DMS 273 (cell line): ENCODE measurements at regions not wholly inside any gene's neighbourhood (a gene's known extent, or its start where the extent isn't known, plus 50 kb on each side); places are given as distances from the start of the nearest gene placed in this dataset.

Experiments used
- DNase-seq: peaks from one replicate; lab custom pipeline; 2025; ENCODE audit not compliant: unreplicated experiment; lab: John Stamatoyannopoulos, UW

DNA sequence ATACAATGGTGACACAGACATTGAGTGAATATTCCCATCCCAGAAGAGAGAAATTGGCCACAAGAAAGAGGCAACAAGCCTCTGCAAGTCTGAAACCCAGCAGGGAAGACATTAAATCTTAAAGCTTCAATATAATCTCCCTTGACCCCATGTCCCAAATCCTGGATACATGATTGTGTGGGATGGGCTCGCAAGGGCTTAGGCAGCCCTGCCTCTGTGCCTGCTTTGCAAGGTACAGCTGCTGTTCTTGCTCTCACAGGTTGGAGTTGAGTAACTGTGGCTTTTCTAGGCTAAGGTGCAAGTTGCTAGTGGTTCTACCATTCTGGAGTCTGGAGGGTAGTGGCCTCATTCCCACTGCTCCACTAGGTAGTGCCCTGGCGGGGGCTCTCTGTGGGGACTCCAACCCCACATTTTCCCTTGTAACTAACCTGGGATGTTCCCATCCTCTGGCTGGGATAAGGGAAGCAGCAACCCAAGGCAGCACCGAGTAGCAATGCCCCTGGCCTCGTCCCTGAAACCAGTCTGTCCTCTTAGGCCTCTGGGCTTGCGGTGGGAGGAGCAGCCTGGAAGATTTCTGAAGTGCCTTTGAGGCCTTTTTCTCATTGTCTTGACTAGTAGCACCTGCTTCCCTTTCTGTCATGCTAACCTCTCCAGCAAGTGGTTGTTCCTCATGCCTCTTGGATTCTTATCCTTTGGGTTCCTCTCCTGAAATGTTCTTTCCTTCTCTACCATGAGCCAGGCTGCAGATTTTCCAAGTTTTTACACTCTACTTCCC, 90.0 kb downstream of the FAM174B start:
- DNase-seq = no peak

DNA sequence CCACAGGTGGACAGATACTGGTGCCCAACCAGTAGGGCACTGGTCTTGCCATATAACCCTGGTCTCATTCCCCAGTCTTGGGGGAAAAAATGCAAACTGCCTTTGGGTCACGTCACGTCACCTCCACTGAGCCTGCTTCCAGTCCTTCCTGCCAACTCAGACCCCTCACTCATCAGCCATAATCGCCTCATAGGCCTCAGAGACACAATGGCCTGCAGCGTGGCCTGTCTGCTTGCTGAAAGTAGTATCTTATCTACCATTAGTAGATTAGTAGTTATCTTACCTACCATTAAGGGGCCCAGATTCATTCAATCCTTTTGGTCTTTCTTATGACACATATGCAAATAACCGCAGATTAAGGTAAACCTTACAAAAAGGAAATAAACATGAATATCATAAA, 93.8 kb downstream of the FAM174B start:
- no peak for DNase-seq

DNA sequence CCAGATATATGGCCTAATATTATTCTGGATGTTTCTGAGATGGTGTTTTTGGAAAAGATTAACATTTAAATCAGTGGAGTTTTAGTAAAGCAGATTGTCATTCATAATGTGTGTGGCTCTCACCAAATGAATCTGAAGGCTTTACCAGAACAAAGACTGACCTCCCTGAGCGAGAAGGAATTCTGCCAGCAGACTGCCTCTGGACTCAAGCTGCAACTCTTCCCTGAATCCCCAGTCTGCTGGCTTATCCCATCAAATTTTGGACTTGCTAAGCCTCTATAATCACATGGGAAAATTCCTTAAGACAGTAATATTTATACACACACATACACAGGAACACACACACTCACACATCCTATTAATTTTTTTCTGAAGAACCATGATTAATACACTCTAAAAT, 102.3 kb downstream of the FAM174B start:
- DNase-seq = no peak

DNA sequence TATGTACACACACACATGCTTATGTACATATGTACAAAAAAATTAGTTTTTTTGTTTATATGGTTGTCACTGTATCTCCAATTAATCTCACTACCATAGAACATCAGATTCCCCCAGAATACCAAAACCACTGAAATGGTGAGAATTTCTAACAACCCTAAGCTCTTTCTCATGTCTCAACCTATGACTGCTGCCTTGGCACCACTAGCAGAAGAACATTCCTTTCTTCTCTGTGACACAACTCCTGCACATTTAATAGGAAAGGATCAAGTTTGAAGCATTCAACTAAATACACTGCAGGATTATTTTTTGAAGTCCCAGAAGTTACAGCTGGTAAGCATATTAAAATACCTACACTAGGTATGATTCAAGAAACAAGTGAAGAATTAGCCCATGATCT, 109.6 kb downstream of the FAM174B start:
- DNase-seq = no peak

DNA sequence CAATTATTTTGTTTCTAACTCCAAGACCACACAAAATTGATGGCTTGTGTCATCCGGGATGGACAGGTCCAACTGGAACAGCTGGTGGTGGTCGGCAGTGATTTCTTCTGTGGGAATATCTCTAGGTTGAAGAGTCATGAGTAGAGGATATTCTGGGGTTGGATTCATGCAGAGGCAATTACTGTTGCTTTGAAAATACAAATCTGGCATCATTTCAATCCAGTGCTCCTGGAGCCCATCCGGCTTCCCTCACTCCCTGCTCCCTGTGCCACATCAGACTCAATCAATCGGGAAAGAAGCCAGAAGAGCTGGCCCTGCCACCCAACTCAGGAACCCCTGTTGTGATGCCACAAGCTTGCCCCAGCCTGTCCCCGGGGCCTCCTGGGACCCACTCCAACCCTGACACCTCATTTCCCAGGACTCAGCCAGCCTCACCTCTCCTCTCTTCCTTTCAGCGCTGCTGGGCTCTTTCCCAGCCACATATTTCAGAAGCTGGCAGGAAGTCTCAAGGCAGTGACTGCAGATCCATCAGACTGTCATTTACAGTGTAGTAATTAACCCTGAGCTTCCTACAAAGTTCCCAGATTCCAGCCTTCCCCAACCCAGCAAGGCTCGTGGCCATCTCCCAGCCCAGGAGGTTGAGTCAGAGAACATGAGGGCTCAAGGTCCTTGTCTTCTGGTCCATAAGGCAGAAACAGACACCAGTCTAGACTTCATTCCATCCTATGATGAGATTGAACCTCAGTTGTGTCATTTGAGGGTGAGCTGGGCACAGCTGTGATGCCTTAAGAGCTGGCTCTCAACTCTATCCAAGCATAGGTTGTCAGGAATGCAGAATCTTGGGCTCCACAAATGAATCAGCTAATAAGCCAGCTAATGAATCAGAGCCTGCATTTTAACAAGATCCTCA, 114.0 kb downstream of the FAM174B start:
- no peak for DNase-seq

DNA sequence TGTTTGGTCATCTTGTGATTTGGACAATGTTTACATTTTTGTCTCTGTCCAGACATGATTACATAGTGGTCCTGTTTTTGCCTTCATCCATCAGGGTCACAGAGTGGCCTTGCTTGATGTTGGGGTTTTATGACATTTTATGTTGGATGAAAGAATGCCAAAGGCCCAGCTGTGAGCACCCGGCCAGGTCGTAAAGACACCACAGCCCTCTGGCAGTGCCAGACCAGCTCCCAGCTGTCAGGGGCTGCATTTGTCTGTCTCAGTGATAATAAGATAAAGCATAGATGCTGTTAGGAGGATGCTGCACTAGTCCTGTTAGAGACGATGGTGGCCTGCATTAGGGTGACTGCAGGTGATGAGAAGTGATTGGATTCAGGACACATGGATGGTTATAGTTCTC, 117.5 kb downstream of the FAM174B start:
- DNase-seq = no peak

DNA sequence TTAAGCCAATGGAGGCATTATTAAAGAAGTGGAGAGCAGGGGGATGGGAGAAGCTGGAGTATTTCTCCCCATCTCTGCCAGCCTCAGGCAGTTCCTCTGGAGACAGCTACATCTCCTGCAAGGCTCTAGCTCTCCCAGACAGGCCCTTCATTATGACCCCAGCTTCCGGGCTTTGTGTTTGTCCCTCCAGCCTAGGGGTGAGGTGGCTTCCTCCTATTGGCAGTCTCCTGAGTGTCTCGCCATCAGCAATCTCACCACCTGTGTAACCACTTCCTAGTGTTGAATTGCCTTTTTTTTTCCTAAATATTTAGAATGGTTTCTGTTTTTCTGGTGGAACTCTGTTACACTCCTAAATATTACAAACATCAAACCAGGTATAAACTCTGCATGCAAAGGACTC, 122.3 kb downstream of the FAM174B start:
- DNase-seq = no peak

DNA sequence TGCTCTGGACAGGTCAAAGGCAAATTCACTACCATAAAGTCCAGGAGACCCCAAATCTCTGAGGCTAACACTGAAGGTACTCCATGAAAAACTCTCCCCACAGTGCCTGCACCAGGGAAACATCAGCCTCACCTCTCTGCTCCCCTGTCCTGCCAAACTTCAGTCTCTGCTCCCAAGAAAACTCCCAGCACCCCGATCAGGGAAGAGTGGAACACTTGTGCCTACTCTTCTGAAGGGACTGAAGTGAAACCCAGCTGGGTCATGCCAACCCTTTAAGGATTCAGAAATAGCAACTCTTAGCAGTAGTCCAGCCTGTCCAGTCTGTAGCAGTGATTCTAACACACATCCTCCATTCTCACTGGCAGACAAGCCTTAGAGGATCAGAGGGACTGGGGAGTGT, 124.2 kb downstream of the FAM174B start:
- no peak for DNase-seq

DNA sequence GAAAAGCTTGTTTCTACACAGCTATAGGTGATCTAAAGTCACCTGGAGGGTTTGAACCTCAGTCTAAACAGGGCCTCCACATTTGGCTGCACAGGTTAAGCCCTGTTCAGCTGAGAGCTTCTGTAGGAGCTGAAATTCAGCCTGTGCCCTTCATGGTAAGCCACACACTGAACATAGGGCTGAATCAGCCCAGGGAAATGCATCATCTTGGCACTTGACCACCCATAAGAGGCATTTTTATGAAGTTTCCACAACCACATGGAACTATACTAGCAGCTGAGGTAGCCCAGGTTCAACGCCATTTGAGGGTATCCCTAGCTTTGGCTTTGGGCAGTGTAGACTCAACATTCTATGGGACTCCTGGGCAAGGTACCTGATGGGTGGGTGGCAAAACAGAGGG, 126.8 kb downstream of the FAM174B start:
- no peak for DNase-seq

DNA sequence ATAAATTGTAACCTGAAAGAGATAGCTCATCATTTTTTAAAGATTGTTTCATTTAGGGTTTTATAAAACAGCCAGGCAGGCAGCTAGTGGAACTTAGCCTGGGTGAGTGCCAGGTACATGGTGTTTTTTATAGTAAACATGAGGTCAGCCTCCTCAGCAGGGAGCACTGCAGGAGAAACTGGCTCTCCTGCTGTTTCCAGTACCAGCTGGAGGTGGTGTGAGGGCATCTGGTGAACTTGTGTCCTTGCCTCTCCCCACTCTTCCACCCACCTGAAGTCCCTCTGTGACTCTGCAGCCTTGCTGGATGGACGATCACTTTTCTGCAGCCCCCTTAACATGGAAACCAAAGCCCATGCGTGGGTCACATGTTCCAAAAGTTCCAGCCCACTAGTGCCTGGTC, 128.4 kb downstream of the FAM174B start:
- DNase-seq = peak; percentile 91

DNA sequence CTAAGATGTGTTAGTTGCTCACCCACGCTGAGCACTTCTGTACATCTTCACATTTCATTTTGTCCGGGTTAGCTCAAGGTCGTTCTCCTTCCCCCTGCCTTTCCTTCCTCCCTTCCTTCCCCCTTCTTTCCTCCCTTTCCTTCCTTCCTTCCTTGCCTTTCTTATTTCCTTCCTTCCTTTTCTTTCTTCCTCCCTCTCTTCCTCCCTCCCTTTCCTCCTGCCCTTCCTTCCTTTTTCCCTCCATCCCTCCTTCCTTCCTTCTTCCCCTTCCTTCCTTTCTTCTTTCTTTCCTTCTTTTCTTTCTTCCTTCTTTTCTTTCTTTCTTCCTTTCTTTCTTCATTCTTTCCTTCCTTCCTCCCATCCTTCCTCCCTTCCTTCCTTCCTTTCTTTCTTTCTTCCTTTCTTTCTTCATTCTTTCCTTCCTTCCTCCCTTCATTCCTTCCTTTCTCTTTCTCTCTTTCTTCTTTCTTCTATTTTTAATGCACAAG, 129.8 kb downstream of the FAM174B start:
- DNase-seq = no peak

DNA sequence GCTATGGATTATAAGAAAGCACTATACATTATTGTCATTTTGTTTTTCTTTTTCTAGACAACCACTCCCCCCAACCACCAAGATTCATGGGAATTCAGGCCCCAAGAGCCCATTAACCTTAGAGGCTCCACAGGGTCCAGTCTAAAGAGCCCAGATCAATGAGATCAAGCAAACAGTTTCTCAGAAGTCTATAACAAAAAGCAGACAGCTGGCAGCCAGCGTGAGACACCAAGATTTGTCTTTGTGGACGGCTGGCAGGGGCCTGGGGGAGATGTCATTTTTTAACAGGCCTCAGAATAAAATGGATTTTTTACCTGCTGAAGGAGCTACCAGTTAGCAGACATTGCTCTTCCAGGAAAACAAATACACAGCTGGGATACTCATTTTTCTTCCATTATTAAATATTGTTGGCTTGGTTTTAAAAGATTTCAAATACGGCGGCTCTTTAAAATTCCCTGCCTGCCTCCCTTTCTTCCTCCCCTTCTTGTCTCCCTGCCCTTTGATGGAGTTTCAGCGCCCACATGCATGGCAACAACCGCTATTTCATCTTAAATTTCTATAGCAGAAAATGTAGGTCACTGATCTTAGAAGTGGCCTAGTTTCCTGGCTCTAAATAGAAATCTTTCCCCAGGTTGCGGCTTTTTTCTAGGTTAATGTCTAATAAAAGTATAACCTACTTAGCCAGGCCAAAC, 130.6 kb downstream of the FAM174B start:
- DNase-seq = peak; percentile 33

DNA sequence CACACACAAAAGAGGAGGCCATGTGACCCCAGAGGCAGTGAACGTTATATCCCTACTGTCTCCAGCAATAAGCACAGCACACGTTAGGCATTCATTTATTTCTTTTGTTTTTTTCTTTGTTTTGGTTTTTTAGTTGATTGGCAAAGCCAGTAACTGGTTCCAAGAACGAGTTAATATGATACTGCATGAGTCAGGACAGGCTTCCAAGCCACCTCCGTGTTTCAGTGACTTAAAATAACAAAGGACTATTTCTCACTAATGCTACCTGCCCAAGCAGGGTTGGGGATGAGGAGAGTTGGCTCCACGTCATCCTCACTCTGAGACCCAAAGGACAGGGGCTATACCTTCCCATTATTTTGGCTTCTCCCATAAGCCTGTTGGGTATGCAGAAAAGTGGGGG, 130.5 kb downstream of the ST8SIA2 start:
- no peak for DNase-seq

DNA sequence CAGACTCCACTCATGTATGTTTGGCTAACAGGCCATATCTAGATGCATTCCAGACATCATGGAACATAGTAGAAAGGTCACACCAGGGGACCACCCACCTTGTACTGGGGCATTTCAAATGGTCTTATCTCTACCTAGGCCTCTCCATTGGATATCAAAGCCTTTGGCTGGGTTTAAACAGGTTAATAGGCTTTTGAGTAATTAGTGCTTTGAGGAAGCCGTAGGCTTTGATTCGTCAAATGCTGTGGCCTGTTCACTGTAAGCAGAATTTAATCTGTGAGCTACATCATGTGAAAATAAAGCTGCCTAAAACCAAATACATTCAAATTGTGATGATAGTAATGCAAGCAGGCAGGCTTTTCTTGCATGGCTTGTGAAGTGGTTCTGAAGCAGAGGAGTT, 129.5 kb downstream of the ST8SIA2 start:
- no peak for DNase-seq

DNA sequence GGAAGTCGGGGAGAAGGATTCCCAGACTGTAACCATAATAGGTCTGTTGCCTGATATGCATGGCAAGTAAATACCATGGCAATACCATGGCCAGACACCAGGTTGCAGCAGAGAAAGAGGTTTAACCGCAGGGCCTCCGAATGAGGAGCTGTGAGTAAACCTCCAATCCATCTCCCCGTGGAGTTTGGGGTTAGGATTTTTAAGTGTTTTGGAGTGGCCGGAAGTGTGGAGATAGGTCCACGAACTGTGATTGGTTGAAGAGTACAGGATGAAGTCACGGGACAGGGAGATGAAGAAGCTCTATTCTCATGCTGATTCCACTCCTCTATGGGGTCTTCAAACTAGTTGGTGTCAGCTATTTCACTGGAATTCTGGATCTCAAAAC, 127.9 kb downstream of the ST8SIA2 start:
- peak; percentile 90 for DNase-seq

DNA sequence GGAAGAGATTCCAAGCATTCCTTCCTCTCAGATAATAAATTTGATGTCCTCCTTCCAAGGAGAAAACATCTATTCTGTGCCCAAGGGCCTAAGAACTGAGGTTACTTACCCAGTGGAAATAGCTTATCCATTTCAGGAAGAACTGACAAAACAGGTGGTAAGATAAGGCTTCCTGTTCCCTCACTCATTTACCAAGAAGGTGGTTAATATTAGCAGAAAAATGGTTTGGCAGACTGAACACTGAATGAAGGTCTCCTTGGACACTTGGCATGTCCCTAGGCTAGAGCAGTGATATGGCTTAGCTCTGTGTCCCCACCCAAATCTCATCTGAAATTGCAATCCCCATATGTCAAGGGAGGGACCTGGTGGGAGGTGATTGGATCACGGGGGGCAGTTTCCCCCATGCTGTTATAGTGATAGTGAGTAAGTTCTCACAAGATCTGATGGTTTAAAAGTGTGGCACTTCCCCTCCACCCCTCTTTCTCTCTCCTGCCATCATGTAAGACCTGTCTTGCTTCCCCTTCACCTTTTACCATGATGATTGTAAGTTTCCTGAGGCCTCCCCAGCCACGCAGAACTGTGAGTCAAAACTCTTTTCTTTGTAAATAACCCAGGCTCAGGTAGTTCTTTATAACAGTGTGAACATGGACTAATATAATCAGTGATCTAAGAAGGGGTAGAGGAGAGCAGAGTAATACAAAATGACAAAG, 127.4 kb downstream of the ST8SIA2 start:
- DNase-seq = no peak

DNA sequence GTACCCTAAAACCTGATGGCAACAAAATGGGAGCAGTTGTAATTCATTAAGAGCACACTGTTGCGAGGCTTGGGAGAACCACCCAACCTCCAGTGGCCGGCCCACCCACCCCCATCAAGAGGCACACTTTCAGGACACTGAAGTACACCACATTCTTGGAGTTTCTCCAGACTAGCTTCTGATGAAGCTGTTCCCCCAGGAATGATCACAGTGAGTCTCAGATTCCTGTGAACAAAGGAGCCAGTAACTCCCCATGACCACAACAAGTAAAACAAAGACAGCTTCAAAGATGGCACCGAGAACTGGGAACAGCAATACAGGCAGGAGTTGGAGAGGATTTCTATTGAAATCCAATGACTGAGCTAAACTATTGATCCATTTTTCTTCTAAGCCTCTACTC, 126.0 kb downstream of the ST8SIA2 start:
- no peak for DNase-seq
